ENCODE measurements at regions not wholly inside any gene's neighbourhood (a gene's known extent, or its start where the extent isn't known, plus 50 kb on each side); places are given as distances from the start of the nearest gene placed in this dataset.

DNA sequence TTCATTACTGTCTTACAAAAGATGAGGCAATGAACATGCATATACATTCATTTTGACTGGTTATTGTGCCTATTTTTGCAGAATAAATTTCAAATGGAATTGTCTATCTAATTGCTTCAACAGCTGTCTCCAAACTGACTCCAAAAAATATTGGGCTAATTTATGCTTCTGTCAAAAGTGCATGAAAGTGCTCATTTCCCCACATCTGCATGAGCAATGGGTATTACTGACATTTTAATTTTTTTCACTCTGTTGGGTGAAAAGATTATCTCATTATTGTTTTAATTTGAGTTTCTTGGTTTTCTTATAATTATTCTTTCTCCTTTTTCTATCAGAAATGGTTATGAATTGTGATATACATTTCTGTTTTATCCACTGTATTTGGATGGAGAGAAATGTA, 404.2 kb downstream of the QKI start:
- DNase-seq: no peak

DNA sequence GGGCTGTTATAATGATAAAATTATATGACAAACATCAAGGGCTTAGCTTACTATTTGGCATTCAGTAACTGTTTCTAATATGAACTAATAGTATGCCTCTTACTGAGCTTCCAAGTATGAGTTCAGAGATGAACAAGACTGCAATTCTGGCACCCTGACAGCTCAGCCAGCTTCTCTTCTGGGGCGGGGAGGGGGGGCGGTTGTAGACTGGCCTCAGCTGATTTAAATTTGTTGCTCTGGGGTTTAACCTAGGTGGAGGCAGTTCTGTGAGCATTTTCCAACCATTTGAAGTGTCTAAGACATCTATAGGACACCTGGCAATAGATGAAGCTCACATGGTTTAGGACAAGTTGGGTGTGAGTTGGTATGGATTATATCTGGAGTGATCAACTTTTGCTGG, 401.9 kb downstream of the QKI start:
- no peak for DNase-seq

DNA sequence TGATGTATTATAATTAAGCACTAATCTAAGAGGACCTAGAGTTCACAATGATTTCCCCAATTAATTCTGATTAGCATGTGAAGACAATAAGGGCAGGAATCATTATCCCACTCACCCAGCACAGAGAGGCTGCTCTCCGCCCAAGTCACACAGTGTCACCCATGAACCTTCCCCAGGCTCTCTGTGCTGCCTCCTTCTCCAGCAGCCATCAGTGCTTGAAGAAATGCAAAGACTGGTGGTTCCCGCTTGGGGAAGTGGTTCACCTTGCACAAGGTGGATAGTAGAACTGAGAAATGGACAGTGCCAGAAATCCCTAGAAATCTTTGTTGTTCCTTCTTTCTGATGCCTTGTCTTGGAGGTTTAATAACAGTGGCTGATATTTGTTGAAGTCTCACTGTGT, 401.3 kb downstream of the QKI start:
- no peak for DNase-seq

DNA sequence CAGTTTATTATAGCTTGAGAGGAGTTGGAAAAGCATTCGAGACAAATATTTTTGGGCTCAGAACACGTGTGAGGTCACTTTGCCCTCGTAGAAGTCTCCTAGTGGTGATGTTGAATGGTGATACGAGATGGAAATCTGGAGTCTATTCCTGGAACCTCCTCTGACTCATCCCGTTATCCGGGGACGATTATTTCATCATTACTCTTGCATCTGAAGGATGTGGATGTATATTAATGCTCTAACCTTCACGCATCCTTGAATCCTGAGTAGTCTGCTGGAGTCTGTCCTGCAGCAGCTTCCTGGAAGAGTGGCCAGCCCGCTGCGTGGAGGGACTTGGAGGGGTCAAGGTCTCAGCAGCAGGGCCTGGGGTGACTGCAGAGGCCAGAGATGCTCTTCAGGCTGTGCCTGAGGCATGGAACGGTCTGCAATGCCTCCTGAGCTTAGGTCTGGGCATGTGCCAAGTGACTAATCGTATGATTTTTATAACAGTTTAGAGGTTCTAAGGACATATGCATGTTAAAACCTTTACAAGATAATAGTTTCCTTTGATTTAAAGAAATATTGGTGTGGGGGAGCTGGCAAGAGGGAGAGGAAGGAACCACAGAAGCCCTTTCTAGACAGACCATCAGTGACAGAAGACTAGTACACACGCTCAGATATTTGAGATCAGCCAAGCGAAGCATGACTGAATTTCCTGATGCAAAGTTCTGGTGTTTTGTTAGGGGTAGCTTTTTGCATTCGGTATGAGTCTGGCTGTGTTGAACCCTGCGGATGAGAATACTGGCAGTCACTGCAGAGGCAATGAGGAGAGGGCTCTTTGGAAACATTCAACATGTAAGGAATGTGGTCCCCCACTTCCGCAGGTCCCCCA, 400.2 kb downstream of the QKI start:
- no peak for DNase-seq

DNA sequence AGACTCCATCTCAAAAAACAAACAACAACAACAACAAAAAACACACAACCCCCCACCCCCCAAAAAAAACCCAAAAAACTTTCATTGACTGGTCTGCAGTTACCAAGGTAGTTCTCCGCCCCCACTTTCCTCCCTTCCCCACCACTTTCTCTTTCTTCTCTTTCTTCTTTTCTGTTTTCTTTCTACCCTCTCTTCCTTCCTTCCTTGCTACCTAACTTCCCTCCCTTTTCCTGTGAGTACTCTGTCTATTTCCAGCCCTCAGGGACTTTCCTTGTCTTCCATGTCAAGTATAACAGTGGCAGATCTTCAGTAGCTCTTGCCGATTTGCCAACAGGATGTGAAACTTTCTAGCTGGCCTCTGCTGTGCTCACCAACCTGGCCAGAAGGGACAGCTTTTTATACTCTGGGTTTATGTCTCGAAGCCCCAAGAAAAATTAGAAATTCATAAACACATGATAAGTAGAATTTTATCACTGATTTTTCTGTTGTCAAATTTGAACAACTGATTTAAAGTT, 399.5 kb downstream of the QKI start:
- DNase-seq: no peak

DNA sequence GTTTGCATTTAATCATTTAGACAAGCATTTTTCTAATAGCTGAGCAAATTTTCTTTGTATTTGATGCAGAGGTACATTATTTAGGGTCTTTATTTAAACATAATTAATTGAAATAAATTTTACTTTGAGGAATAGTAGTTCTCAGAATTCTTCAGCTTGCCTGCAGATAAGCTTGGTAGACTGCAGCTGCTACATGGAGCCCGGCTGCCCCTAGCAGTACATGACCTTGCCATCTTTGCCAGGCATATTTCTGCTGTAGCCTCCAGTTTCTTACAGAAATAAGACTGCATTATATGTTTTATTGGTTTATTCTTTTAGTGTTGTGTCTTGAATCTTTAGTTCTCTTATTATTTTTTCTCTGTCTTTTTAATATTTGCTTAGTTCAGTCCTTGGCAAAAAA, 396.8 kb downstream of the QKI start:
- no peak for DNase-seq

DNA sequence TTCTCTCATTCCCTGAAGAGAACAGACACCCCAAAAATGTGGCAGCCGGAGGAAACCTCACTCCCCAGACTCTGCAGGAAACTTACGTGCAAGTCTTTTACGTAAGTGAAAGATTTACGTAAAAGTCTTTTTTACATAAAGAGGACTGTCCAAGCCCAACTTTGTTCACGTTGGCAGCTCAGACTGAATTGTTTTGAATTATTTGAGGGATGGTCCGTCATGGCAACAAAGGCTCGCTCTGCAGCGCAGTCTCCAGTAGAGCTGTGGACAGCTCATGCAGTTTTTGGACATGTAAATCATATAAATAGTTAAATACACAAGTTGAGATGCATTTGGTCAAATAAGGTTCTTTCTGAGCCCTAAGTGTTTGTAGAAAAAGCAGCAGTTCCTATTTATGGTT, 394.8 kb downstream of the QKI start:
- DNase-seq: no peak

DNA sequence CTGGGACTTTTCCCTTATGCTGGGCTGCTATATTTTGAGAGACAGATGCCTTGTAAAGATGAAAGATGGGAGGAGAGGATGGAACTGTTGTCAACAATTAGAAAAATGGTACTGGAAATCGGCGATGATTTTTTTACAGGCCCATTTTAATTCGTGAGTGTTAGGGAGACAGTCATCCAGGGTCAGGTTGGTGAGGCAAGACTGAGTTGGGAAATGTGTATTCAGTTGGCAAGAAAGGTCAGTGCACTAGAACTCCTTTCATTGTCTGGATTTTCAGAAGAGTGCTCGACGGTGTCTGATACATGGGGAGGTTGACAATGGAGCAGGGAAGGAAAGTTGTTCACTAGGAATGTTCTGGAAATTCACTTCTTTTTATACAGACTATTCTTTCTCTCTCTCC, 394.4 kb downstream of the QKI start:
- no peak for DNase-seq

DNA sequence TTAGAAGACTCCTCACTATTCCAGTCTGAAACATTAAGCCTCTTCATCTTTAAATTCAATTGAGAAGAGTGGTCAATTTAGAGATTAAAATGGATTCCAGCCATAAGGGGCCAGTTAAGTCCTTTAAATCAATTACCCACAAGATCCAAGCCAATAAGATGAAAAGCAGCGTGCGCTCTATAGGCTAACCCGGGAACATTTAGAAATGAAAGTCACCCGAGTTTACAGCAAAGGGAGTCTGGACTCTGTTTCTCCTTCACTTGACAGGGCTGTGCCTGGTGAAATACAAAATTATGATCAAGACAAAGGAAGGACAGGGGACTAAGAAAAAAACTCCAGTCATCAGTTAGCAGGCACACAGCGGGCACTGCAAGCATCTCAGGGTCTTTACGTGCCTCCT, 393.7 kb downstream of the QKI start:
- DNase-seq: no peak

DNA sequence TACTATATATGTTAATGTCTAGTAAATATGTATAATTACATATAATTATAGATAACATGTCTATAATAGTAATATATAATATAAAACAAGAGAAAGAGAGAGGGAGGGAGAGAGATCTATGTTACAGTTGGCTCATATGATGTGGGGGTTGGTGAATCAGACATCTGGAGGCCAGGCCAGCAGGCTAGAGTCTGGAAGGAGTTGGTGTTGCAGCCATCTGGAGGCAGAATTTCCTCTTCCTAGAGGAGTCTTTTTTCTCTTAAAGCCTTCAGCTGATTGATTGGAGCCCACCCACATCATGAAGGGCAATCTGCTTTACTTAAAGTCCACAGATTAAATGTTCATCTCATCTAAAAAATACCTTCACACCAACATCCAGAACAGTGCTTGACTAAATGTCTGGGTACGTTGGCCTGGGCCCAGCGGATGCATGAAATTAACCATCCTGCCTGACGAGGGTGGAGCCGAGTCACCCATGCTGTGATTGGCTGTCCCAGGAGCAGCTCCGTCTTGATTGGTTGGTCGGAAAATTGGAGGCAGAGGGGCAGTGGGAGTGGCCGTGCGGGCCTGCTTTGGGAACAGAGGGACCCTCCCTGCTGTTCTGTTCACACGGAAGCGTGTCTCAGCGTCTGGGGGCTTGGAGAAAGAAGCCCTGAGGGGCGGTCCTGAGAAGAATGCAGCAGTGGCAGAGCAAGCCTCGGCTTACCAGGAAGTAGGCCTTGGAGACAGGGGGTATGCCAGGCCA, 392.4 kb downstream of the QKI start:
- no peak for DNase-seq

DNA sequence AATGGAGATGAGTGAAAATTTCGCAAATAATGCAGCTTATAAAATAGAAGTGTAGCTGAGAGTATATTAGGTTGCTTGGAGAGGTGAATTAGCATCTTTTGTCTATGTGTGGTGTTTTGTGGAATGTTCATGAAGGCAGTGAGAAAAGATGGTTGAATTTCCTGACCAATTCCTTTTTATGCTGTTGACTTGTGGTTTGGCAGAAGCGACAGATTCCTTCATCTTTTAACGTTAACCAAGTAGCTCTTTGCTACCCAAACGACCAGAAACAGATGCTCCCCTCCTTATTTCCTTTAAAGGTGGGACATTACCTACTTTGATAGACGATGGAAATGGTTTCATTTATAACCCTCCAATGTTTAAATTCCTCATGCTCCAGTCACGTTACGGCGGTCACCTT, 390.5 kb downstream of the QKI start:
- DNase-seq: no peak

DNA sequence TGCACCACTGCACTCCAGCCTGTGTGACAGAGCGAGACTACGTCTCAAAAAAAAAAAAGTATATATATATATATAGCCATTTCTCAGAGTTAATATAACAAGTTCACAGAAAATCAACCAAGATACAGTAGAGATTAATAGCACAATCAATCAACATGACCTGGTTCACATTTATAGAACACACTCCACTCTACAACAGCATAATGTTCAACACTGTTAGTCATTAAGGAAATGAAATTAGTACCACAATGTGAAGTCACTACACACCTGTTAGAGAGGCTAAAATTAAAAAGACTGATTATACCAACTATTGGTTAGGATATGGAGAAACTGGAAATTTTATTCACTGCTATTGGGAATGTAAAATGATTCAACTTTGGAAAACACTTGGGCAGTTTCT, 387.7 kb downstream of the QKI start:
- no peak for DNase-seq

DNA sequence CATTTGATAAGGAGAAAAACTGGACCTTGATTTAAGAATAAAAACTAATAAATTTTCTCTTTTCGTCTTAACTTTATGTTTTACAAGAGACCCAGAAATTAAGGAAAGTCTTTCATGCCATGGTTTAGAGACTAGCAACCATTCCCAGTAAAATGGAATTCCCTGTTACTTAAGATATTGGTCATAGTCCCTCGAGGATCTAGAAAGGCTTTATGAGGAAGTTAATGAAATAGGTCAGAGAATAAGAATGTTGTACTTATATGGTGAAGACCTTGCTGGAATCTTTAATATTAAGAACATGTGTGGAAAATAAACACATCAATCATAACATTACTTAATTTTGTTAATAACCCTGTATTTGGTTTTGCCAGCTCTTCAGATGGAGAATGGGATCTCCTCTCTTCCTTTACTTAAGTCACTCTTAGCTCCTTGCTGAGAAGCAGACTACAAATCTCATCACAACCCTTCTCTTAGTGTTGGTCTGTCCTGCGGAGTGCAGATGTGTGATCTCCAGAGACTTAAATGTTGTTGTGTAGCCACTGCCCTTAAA, 382.9 kb downstream of the QKI start:
- no peak for DNase-seq

DNA sequence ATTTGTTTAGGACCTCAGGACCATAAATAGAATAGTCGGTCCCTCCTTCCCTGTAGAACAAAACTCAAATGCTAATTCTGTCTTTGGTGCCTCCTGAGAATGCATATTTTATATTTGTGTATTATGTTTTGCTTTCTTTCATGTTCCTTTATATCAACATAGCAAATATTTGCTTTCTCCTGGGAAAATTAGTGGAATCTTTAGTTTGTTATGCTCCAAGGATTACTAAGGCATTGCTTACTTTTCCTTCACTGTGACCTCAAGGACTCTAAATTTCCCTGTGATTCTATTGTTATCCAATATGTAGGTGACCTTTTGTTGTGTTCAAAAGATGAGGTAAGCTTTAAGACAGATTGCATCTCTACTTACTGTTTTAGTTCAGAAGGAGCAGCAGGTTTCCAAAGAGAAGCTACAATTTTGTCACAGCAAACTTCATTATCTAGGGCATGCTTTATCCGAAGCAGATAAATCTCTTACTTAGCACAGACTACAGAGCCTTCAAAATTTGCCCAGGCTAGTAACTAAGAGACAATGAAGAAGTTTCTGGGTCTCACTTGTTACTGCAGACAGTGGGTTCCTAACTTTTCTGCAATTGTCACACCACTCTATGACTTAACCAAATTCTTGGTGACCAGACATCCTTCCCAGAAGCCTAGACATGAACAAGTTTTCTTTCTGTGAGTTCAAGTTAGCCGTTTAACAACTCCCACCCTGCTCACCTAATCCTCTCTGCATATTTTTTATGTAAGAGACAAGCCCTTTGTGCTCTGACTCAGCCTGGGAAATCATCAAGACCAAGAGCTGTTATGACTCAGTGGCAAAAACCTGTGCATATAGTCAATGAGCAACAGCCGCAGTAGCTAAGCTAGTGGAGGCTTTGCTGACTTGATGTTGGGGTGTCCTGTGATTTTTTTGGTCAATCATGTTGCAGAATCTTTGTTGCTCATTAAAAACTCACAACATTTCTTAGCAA, 378.8 kb downstream of the QKI start:
- no peak for DNase-seq

DNA sequence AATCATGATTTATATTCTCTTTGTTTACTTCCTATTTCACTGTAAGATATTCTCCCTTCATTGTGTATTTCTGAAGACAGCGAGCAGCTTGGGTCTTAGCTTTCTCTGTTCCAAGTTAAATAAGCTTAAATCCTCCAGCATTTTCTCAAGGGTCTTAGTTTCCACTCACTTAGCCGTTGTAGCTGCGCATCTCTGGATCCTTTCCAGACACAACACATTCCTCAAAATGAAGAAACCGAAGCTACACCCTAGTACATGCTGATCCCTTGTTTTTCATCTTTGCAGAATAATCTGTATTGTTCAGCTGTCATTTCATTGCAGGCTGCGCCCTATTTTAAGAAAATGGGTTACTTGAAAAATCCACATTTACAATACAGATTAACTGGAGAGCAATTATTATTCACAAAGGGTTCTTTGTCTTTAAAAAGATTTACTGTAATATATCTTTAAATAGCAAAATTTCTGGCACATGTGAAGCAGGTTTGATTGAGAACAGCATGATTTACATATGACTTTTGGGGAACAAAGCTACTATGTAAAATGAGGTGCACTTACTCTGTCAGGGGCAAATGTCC, 375.8 kb downstream of the QKI start:
- DNase-seq: no peak

DNA sequence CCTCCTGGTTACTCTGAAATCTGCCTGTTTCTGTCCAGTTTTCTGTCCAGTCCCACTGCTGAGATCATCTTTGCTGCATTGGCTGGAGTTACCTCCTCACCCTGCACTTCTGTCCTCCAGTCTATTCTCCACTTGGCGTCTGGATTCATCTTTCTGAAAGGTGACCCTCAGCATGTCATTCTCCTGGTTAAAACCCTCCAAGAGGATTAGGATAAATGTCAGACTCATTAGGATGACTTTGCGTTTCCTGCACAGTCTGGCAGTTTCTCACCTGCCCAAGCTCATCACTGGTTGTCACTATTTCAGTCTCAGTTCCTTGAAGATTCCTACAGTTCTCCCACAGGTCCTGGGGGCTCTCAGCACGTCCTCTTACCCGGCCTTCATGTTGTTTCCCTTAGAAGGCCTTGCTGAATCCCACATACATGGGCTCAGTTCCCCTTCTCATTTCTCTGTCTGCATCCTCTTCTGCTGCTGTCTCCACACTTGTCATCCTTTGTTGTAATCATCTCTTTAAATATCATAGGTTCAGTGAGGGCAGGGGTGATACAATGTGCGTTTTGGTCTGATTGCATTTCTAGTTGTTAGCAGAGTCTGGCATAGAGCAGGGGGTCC, 374.8 kb downstream of the QKI start:
- no peak for DNase-seq

DNA sequence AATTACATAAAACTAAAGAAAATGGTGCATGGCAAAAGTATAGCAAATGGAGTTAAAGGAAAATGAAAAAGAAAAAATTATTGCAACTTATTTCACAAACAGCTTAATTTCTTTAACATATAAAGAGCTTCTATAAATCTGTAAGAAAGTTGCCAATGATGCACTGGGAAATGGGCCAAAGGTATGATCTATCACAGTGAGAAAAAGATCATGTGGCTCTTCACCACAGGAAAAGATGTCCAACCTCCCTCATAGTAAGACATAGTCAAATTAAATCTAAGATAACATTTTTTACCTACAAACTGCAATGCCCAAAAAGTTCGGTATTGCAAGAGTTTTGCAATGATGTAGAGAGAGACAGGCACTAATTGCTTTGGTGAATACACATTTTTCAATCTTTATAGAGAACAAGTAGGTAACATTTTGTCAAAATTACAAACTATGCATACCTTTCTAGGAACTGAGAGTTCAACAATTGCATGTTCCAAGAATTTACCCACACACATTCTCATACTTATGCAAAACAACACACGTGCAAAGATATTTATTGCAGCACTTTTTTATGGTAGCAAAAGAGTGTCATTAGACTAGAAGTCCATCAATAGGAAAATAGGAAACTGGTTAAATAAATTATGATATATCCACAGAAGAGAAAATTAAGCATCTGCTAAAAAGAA, 372.6 kb downstream of the QKI start:
- no peak for DNase-seq

DNA sequence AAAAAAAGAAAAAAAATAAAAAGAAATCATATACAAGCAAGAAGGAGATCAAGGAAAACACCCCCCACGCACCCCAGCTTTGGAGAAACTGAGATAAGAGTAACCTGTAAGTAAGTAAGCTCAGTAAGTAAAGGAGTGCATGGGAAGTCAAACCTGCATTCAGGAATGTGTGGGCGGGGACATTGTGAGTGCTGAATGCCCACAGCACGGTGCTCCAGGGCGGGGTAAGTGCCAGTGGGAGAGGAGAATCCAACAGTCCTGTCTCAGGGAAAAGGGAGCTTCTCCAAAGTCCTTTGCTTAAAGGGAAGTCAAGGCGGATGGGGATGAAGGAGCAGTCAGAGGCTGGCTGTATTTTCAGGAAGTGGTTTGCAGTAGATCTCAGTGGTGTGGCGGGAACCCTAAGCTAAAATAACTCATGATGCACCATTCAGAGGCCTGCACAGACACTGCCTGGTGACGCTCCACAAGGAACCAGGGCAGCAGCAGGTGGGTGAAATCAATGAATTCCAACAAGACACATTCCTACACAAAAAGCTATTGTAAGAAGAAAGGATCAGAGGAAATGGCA, 368.0 kb downstream of the QKI start:
- DNase-seq: no peak

DNA sequence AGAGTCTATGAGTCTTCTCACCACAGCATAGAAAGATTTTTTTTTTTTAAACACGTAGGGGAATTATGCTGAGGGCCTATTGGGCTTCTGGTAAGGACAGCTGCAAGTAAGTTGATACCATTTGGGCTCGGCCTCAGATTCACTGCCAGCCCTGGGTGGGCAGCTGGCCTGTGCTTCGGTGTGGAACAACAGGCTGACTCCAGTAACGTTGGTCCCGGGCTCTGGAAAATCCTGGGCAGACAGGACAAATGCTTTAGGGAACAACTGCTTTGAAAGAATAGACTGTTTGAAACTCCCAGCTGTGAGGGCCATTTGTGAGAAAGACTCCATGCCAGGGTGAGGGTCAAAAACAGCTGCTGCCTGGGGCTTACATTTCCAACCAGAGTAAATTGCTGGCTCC, 366.5 kb downstream of the QKI start:
- peak; percentile 93 for DNase-seq

DNA sequence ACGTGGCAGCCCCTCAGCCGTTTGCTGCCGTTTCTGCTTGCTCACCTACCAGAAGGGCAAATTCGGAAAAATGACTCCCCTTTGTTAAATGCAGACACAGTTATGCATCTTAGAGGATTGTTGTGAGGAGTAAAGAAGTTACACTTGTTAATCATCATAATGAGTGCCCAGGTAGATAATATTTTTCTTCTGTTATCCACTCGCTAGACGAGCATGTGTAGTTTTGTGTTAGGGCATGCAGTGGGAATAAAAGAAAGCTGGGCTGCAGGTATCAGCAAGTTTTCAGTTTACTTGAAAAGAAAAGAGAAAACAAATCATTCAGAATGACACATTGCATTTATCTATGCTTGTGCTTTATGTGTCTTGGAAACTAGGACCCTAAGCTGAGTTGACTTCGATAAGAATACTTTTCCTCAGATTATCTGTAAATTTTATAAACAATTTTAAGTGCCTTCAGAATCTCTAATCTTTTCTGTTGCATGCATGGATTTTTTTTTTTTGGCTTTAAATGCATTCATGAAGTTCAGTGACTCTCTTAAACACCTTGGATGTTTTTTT, 365.3 kb downstream of the QKI start:
- no peak for DNase-seq

DNA sequence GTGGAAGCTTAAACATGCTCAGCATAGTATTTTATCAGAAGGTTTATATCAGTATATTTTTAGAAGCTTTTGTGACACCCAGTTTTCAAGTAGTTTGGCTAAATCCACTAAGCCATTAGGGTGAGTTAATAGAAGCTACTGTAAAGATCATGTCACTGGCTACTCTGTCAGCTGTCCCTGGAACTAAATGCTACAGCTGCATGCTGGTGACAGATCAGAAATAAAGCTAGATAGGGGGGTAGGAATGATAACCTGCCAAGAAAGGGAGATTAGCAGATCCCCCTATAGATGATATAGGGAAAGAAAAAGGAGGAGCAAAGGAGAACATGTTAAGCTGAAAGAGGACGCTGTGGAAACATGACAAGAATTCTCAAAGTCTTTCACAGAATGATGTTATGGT, 363.2 kb downstream of the QKI start:
- no peak for DNase-seq
